GM19035 (cell line): ENCODE measurements at regions not wholly inside any gene's neighbourhood (a gene's known extent, or its start where the extent isn't known, plus 50 kb on each side); places are given as distances from the start of the nearest gene placed in this dataset.
"Not testable (repeated sequence)": the region's sequence is repeated elsewhere in the genome, so short reads cannot be mapped to it uniquely, and the experiment has no call there.

Experiments
- ATAC-seq: cut with Tn5 transposase; IDR thresholded peaks from one replicate; pipeline ENCODE4 v1.9.1; 2021; ENCODE audit not compliant: unreplicated experiment

GRCh38 chr16:33710696-33711087 is 251.3 kb downstream of the TP53TG3F start:
- ATAC-seq, result not testable (repeated sequence)

- not testable (repeated sequence) for ATAC-seq
Observed at GRCh38 chr16:33711616-33712015, 252.2 kb downstream of the TP53TG3F start.

DNA sequence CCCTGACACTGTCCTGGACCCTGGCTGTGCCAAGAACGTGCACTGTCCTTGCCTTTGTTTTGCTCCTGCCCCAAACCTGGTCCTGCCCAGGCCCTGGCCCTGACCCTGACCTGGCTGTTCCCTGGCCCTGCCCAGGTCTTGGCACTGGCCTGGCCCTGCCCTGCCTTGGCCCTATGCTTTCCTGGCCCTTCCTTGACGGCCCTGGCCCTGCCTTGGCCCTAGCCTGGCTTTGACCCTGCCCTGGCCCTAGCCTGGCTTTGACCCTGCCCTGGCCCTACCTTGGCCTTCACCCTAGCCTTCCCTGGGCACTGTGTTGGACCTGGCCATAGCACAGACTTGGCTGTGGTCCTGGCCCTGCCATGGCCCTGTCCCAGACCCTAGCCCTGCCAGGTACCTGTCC is 252.9 kb downstream of the TP53TG3F start:
- ATAC-seq, result not testable (repeated sequence)

- ATAC-seq, result not testable (repeated sequence)
Observed at GRCh38 chr16:33712851-33713709, 253.7 kb downstream of the TP53TG3F start.

GRCh38 chr16:33713710-33714538 is 254.5 kb downstream of the TP53TG3F start:
- not testable (repeated sequence) for ATAC-seq

- ATAC-seq, result not testable (repeated sequence)
Observed at GRCh38 chr16:33731167-33731566, 271.8 kb downstream of the TP53TG3F start.

DNA sequence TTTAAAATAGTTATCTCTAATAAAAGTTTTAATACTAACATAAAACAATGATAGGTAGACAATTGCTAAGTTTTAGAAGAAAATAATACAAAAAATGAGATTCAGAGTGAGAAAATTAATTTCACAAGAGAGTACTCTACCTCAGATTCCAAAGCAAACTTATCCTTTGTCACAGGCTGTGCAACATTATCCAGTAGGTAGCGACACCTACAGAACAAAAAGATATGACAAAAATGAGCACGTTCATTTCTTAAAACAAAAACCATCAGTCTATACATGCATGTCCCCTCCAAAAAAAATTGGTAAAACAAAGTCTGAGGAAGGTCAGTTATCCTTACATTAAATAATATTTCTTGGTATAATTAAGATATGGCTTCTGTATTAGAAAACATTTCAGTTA is 275.2 kb downstream of the TP53TG3F start:
- not testable (repeated sequence) for ATAC-seq

DNA sequence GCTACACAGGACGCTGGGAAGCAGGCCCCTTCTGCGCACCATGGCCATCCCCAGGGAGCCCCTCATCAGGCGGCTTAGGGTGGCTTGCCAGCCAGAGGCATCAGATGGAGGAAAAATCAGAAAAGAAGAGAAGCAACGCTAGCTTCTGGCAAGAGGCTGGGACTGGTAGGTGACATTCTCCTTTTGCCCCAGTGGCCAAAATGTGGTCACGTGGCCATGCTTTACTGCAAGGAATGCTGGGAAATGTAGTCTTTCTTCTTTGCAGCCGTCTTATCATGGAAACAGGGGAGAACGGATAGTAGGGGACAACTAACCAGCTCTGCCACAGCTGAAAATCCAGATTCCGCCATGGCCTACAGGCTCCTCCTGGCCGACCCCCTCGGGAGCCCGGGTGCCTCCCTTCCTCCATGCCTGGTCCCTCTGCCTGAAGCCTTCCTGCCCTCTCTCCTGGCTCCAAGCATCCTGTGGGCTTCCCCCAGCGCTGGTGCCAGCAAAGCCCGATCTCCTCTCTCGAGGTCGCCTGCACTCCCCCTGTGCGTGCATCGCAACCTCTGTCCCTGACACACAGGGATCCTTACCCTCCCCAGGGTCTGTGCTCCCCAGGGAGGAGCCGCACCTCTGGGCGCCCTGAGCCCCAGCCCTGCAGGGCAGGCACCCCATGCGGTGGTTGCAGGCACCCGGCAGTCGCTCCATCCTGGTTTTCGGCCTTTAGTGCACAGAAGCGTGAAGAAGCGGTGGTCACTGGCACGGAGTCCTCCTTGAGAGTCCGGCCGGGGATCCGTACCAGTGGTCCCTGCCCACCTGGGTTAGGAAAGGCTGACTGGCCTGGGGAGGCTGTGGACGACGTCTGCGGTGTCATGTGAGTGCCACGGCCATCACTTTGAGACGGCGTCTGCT is 307.7 kb downstream of the TP53TG3F start:
- not testable (repeated sequence) for ATAC-seq

GRCh38 chr16:33768710-33769109 is 309.3 kb downstream of the TP53TG3F start:
- ATAC-seq, result not testable (repeated sequence)

- ATAC-seq, result not testable (repeated sequence)
Observed at GRCh38 chr16:33769180-33769846, 309.9 kb downstream of the TP53TG3F start.

- not testable (repeated sequence) for ATAC-seq
Observed at GRCh38 chr16:33770478-33770877, 311.1 kb downstream of the TP53TG3F start.

- not testable (repeated sequence) for ATAC-seq
Observed at GRCh38 chr16:33771211-33771610, 311.8 kb downstream of the TP53TG3F start.

- ATAC-seq, result not testable (repeated sequence)
Observed at GRCh38 chr16:33773966-33774365, 314.6 kb downstream of the TP53TG3F start.

- ATAC-seq, result not testable (repeated sequence)
Observed at GRCh38 chr16:33774724-33775123, 315.3 kb downstream of the TP53TG3F start.

GRCh38 chr16:33816328-33816944 is 357.0 kb downstream of the TP53TG3F start:
- ATAC-seq, result not testable (repeated sequence)

- ATAC-seq, result not testable (repeated sequence)
Observed at GRCh38 chr16:33824736-33825135, 365.3 kb downstream of the TP53TG3F start.

DNA sequence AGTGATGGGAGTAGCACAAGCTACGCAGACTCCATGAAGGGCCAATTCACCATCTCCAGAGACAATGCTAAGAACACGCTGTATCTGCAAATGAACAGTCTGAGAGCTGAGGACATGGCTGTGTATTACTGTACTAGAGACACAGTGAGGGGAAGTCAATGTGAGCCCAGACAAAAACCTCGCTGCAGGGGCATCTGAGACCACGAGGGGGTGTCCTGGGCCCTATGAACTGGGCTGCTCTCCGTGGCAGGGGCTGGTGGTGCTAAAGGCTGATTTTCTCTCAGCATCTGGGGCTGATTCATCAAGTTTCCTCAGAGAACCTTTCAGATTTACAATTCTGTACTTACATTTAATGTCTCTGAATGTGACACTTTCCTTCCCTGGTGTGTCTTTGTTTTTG is 368.1 kb downstream of the TP53TG3F start:
- not testable (repeated sequence) for ATAC-seq

DNA sequence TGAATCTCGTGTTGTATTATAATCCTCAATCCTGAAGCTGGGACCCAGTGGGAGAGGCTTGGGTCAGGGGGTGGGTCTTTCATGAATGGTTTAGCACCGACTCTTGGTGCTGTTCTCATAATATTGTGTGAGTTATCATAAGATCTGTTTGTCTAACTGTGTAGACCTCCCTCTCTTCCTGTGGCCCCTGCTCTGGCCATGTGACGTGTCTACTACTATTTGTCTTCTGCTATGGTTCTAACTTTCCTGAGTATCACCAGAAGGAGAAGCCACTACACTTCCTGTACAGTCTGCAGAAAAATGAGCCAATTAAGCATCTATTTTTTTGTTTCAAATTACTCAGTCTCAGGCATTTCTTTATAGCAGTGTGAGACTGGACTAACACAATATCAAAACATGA is 379.7 kb downstream of the TP53TG3F start:
- not testable (repeated sequence) for ATAC-seq

GRCh38 chr16:33844533-33844932 is 385.1 kb downstream of the TP53TG3F start:
- ATAC-seq, result peak; percentile 77
